ENCODE measurements at regions not wholly inside any gene's neighbourhood (a gene's known extent, or its start where the extent isn't known, plus 50 kb on each side); places are given as distances from the start of the nearest gene placed in this dataset.

GRCh38 chr3:82000773-82001172, 239.3 kb upstream of the GBE1 start:
- no peak overlapping the region for H3K4me2 ChIP-seq (ENCODE audit: low read depth, low read length, poor library complexity, severe bottlenecking)
- no peaks in the 10 kb centered on the region for H3K9me2 ChIP-seq (replicated peaks; ENCODE audit: insufficient read depth, low read length)
- H3F3A ChIP-seq (ENCODE audit: insufficient read depth) = no peaks in the 10 kb centered on the region
- no peaks in the 10 kb centered on the region for H3K79me2 ChIP-seq (ENCODE audit: insufficient read depth, low read length)
- no peaks in the 10 kb centered on the region for H4K20me1 ChIP-seq (ENCODE audit: low read depth, low read length)
- no peak overlapping the region for H3K9ac ChIP-seq (ENCODE audit: low read length)
- H3K27ac ChIP-seq (ENCODE audit: low read depth, low read length) = no peak overlapping the region
- H2AFZ ChIP-seq (ENCODE audit: low read depth, low read length, severe bottlenecking) = no peak overlapping the region
- TF ChIP-seq EZH2phosphoT487 (conservative IDR thresholded peaks at IDR 0.05; ENCODE audit: low read length) = no peak
- no peak for TF ChIP-seq CTCF (IDR thresholded peaks at IDR 0.05; ENCODE audit: insufficient read depth, low read length, poor library complexity, severe bottlenecking)
- H3K36me3 ChIP-seq (ENCODE audit: low read length) = no peaks in the 10 kb centered on the region
- H3K4me3 ChIP-seq (ENCODE audit: insufficient read depth, low read length, poor library complexity, severe bottlenecking) = no peak overlapping the region
- H3K27me3 ChIP-seq (ENCODE audit: low read length) = no peaks in the 10 kb centered on the region
- no peaks in the 10 kb centered on the region for H3K9me3 ChIP-seq (ENCODE audit: insufficient read depth, low read length)

- H3K36me3 ChIP-seq (ENCODE audit: low read length) = no peaks in the 10 kb centered on the region
- no peaks in the 10 kb centered on the region for H3K9me2 ChIP-seq (replicated peaks; ENCODE audit: insufficient read depth, low read length)
- H2AFZ ChIP-seq (ENCODE audit: low read depth, low read length, severe bottlenecking) = no peak overlapping the region
- TF ChIP-seq CTCF (IDR thresholded peaks at IDR 0.05; ENCODE audit: insufficient read depth, low read length, poor library complexity, severe bottlenecking) (no peak), EZH2phosphoT487 (conservative IDR thresholded peaks at IDR 0.05; ENCODE audit: low read length) (no peak)
- no peaks in the 10 kb centered on the region for H3F3A ChIP-seq (ENCODE audit: insufficient read depth)
- no peak overlapping the region for H3K4me3 ChIP-seq (ENCODE audit: insufficient read depth, low read length, poor library complexity, severe bottlenecking)
- no peak overlapping the region for H3K27ac ChIP-seq (ENCODE audit: low read depth, low read length)
- H3K9me3 ChIP-seq (ENCODE audit: insufficient read depth, low read length) = no peaks in the 10 kb centered on the region
- H3K27me3 ChIP-seq (ENCODE audit: low read length) = no peaks in the 10 kb centered on the region
- H4K20me1 ChIP-seq (ENCODE audit: low read depth, low read length) = no peaks in the 10 kb centered on the region
- no peak overlapping the region for H3K4me2 ChIP-seq (ENCODE audit: low read depth, low read length, poor library complexity, severe bottlenecking)
- no peaks in the 10 kb centered on the region for H3K79me2 ChIP-seq (ENCODE audit: insufficient read depth, low read length)
- H3K9ac ChIP-seq (ENCODE audit: low read length) = no peak overlapping the region
Observed at GRCh38 chr3:82000350-82000749, 238.9 kb upstream of the GBE1 start.

DNA sequence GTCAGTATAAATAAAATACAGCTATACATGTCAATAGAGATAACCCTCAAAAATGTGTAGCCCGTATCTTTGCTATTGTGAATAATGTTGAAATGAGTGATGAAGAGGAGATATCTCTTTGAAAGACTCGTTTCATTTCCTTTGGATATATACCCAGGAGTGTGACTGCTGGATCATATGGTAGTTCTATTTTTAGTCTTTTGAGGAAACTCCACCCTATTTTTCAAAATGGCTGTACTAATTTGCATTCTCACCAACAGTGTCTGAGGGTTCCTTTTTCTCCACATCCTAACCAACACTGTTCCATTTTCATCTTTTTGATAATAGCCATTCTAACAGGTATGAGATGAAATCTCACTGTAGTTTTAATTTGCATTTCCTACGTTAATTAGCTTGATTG, 237.5 kb upstream of the GBE1 start:
- Histone ChIP-seq H3F3A (ENCODE audit: insufficient read depth) (no peaks in the 10 kb centered on the region), H3K4me3 (ENCODE audit: insufficient read depth, low read length, poor library complexity, severe bottlenecking) (no peak overlapping the region), H3K79me2 (ENCODE audit: insufficient read depth, low read length) (no peaks in the 10 kb centered on the region), H2AFZ (ENCODE audit: low read depth, low read length, severe bottlenecking) (no peak overlapping the region), H3K9me2 (replicated peaks; ENCODE audit: insufficient read depth, low read length) (no peaks in the 10 kb centered on the region), H3K36me3 (ENCODE audit: low read length) (no peaks in the 10 kb centered on the region), H3K27me3 (ENCODE audit: low read length) (no peaks in the 10 kb centered on the region), H3K9ac (ENCODE audit: low read length) (no peak overlapping the region), H4K20me1 (ENCODE audit: low read depth, low read length) (no peaks in the 10 kb centered on the region), H3K4me2 (ENCODE audit: low read depth, low read length, poor library complexity, severe bottlenecking) (no peak overlapping the region), H3K9me3 (ENCODE audit: insufficient read depth, low read length) (no peaks in the 10 kb centered on the region), H3K27ac (ENCODE audit: low read depth, low read length) (no peak overlapping the region)
- TF ChIP-seq CTCF (IDR thresholded peaks at IDR 0.05; ENCODE audit: insufficient read depth, low read length, poor library complexity, severe bottlenecking) (no peak), EZH2phosphoT487 (conservative IDR thresholded peaks at IDR 0.05; ENCODE audit: low read length) (no peak)

Measured in SU-DHL-6 (cell line).